K562 (cell line): ENCODE measurements at regions not wholly inside any gene's neighbourhood (a gene's known extent, or its start where the extent isn't known, plus 50 kb on each side); places are given as distances from the start of the nearest gene placed in this dataset.

Experiments
- ATAC-seq: fragments of 200-7000 bp; cut with Tn5 transposase; 3 replicates; pipeline ENCODE4 v1.9.1; 2020; ENCODE audit warnings: moderate library complexity
- BruUV-seq: library from RNA; stranded (reverse); fragments of 400-500 nt; replicated peaks from 2 replicates; lab custom pipeline; 2021; lab: Mats Ljungman, UMichigan
- CTCF ChIA-PET: fragments of 300-600 bp; formaldehyde crosslinking; extraction: SDS; loops from one replicate; lab custom pipeline; 2021; ENCODE audit warnings: low intra/inter-chr PET ratio; lab: Yijun Ruan, JAX
- POLR2A ChIA-PET: fragments of 300-600, 350-650 bp; sonication (Branson Sonifier 250); formaldehyde crosslinking; extraction: SDS; loops from one replicate; lab custom pipeline; 2021; ENCODE audit warnings: antibody characterized with exemption, inconsistent platforms; lab: Yijun Ruan, JAX
- DNase-seq, 4 experiments: peaks; one replicate each; pipeline versions ENCODE4 v3.0.0 to v3.0.0-alpha.2; 2011 to 2018; ENCODE audit warnings: low spot score in 3 of 4, mixed read lengths in 3 of 4; ENCODE audit errors: extremely low read depth in 1 of 4
- FAIRE-seq: peaks from 2 replicates; lab custom pipeline; 2011; peaks lifted over from hg19 to GRCh38; lab: Jason Lieb, UNC
- H2AFZ ChIP-seq: 2 replicates; pipeline ENCODE4 v1.6.0; 2011; ENCODE audit warnings: low read depth, low read length, control low read depth, inconsistent platforms
- H3K27ac ChIP-seq: fragments of 200-600 bp; 3 replicates; pipeline ENCODE4 v1.8.0; 2011; ENCODE audit warnings: low read depth, mild to moderate bottlenecking, control low read depth, inconsistent platforms, low read length, moderate library complexity, mixed read lengths; ENCODE audit errors: extremely low read depth
- H3K27me3 ChIP-seq, 2 experiments: fragments of 300-600 bp in 1 of 2; 2 replicates in 1 of 2; 3 replicates in 1 of 2; pipeline versions ENCODE4 v1.6.0 to v1.8.0; 2011; ENCODE audit warnings: inconsistent platforms in 2 of 2, low read length in 2 of 2, mild to moderate bottlenecking in 1 of 2, mixed read lengths in 1 of 2, moderate library complexity in 1 of 2; ENCODE audit not compliant: control insufficient read depth in 2 of 2, insufficient read depth in 2 of 2
- H3K36me3 ChIP-seq: fragments of 300-600 bp; 3 replicates; pipeline ENCODE4 v1.8.0; 2011; ENCODE audit warnings: mild to moderate bottlenecking, low read length, inconsistent platforms; ENCODE audit not compliant: control insufficient read depth, insufficient read depth
- H3K4me1 ChIP-seq, 2 experiments: fragments of 200-600 bp in 1 of 2; replicated peaks in 1 of 2; 2 replicates in 1 of 2; 3 replicates in 1 of 2; pipeline versions ENCODE4 v1.5.1 to v1.8.0; 2011; ENCODE audit warnings: inconsistent platforms in 2 of 2, low read length in 2 of 2, mild to moderate bottlenecking in 1 of 2, mixed read lengths in 1 of 2, moderate library complexity in 1 of 2; ENCODE audit not compliant: control insufficient read depth in 2 of 2, insufficient read depth in 2 of 2
- H3K4me2 ChIP-seq: 2 replicates; pipeline ENCODE4 v1.6.1; 2011; ENCODE audit warnings: low read length, control low read depth, inconsistent platforms, mixed read lengths; ENCODE audit not compliant: insufficient read depth
- H3K4me3 ChIP-seq: fragments of 200-600 bp; sonication (generic), shearing (Covaris generic); 2 replicates; pipeline ENCODE4 v1.5.1; 2016; ENCODE audit warnings: control low read depth, inconsistent platforms
- H3K79me2 ChIP-seq: fragments of 200-600 bp; 3 replicates; pipeline ENCODE4 v1.8.0; 2011; ENCODE audit warnings: low read length, inconsistent platforms; ENCODE audit not compliant: control insufficient read depth, insufficient read depth
- H3K9ac ChIP-seq, 2 experiments: 2 replicates each; pipeline versions ENCODE4 v1.6.0 to v1.6.1; 2011; ENCODE audit warnings: low read depth in 2 of 2, low read length in 2 of 2, control low read depth in 1 of 2, inconsistent platforms in 1 of 2, mild to moderate bottlenecking in 1 of 2, mixed read lengths in 1 of 2; ENCODE audit not compliant: insufficient read depth in 1 of 2
- H3K9me1 ChIP-seq: one replicate; pipeline ENCODE4 v1.6.0; 2011; ENCODE audit warnings: inconsistent platforms, mild to moderate bottlenecking, low read length, moderate library complexity; ENCODE audit not compliant: control insufficient read depth, insufficient read depth
- H3K9me3 ChIP-seq: replicated peaks from 2 replicates; pipeline ENCODE4 v1.5.1; 2011; ENCODE audit warnings: low read depth, low read length, inconsistent platforms; ENCODE audit not compliant: control insufficient read depth, insufficient read depth
- H4K20me1 ChIP-seq: replicated peaks from 2 replicates; pipeline ENCODE4 v1.6.1; 2011; ENCODE audit warnings: low read length, inconsistent platforms, mixed read lengths; ENCODE audit not compliant: control insufficient read depth, insufficient read depth
- ERF ChIP-seq: fragments of 450-650 bp; formaldehyde crosslinking; IDR thresholded peaks from 2 replicates; pipeline ENCODE4 v1.4.0; 2020; ENCODE audit warnings: mild to moderate bottlenecking, mixed read lengths
- HMGN3 ChIP-seq: IDR thresholded peaks from 2 replicates; pipeline ENCODE4 v1.6.1; 2011; ENCODE audit warnings: borderline replicate concordance, low read depth, mild to moderate bottlenecking, mixed read lengths, low read length; ENCODE audit not compliant: insufficient read length; ENCODE audit errors: extremely low read depth
- SRF ChIP-seq, 2 experiments: fragments of 250-450, 450-650 bp in 1 of 2; sonication (Bioruptor Pico) in 1 of 2; sonication (generic) in 1 of 2; formaldehyde crosslinking; IDR thresholded peaks; 2 replicates each; pipeline versions ENCODE4 v1.5.0 to v1.5.1; 2020 to 2022; ENCODE audit warnings: mild to moderate bottlenecking in 1 of 2, missing genetic modification reagents in 1 of 2
- THRAP3 ChIP-seq: fragments of 450-650 bp; IDR thresholded peaks from 2 replicates; pipeline ENCODE4 v1.6.1; 2016; ENCODE audit warnings: mild to moderate bottlenecking, inconsistent platforms, borderline replicate concordance
- ZNF140 ChIP-seq: fragments of 250-450 bp; sonication (Bioruptor Pico); IDR thresholded peaks from 2 replicates; pipeline ENCODE4 v1.8.0; 2021; ENCODE audit warnings: moderate library complexity, mild to moderate bottlenecking, inconsistent platforms
- ZNF324 ChIP-seq: fragments of 250-450 bp; sonication (Bioruptor Pico); IDR thresholded peaks from 2 replicates; pipeline ENCODE4 v1.4.0; 2020; ENCODE audit warnings: mild to moderate bottlenecking
- ZNF347 ChIP-seq: fragments of 450-650 bp; formaldehyde crosslinking; IDR thresholded peaks from 2 replicates; pipeline ENCODE4 v1.4.0; 2020; ENCODE audit warnings: low read depth, mild to moderate bottlenecking, moderate library complexity
- WGBS: fragments of 100-300 bp; shearing (Covaris generic); methylation state at CpG from one replicate; pipeline ENCODE4 v1.1.6; 2016; ENCODE audit warnings: low coverage, mixed read lengths; ENCODE audit not compliant: insufficient coverage; ENCODE audit errors: missing lambda C conversion rate; 5-methylcytosine and 5-hydroxymethylcytosine counted together
- in situ Hi-C: fragments of 300-500 bp; cut with MboI; formaldehyde crosslinking; loops from 4 replicates; pipeline ENCODE4 v1.15.0; 2018; ENCODE audit warnings: inconsistent platforms, mixed read lengths
- intact Hi-C: fragments of 100-400 bp; cut with micrococcal nuclease; formaldehyde crosslinking; loops from 2 replicates; pipeline ENCODE4 v1.14.2; 2022
- TF ChIP-seq, protein P1 (sequence below): fragments of 250-450 bp; sonication (Bioruptor Pico); IDR thresholded peaks from 2 replicates; pipeline ENCODE4 v1.5.0; 2021; ENCODE audit warnings: mild to moderate bottlenecking, moderate library complexity

DNA sequence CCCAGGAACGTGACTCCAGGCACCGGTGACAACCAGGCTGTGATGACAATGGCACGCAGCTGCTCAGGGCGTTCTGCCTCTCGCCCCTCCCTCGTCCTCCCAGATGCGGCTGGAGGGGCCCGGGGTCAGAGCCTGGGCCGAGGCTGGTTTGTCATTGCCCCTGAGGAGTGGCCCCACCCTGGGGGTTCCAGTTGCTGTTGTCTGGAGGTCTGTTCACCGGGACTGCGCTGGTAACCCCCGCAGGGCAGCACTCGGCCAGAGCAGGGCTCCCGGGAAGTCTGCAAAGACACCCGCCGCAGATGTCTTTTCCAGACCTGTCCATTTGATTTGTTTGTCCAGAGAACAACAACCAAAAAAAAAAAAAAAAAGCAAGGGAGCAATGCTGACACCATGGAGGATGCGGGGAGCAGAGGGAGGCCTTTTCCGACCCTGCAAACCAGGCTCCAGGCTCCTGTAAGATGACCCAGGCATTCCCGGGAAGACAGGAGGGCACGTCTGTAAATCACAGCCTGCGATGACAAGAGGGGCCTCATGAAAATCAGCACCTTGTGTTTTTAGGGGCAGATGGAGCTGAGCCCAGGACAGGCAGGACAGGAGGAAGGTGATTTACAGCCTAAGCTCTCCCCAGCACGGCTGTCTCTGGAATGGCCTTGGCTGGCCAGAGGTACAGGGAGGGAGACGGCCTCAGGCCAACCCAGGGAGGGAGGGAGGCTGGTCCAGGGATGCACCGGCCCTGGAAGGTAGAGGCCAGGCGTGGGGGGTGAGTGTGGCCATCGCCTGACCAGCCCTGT, 189.3 kb downstream of the ERMARD start:
- CTCF ChIA-PET, result no interaction called here
- POLR2A ChIA-PET, result interaction anchor here (0.6 kb wide), 1 partner anchor 158 kb away, joined by 3 read pairs; no protein-coding TSS in a partner anchor
- Histone ChIP-seq H3K9me1 (no peaks in the 10 kb centered on the region), H2AFZ (no peak overlapping the region), H3K4me1 (no peaks in the 10 kb centered on the region; a peak in 1 of 5 replicates), H3K27ac (no peak overlapping the region), H3K4me3 (no peak overlapping the region), H3K9me3 (no peaks in the 10 kb centered on the region), H3K9ac (no peak overlapping the region), H3K36me3 (no peaks in the 10 kb centered on the region), H4K20me1 (peaks cover 11% of the 10 kb centered on the region; the same call in 1 of the 2 replicates), H3K79me2 (no peaks in the 10 kb centered on the region), H3K4me2 (no peak overlapping the region), H3K27me3 (peaks cover 50 to 65% of the 10 kb centered on the region in 2 experiments)
- BruUV-seq, result no TSS peak
- no peak; the same call in 2 of the 3 replicates for ATAC-seq
- in situ Hi-C loops, result no loop called here
- DNase-seq, result no peak
- intact Hi-C loops, result no loop called here
- TF ChIP-seq, protein P1, sequence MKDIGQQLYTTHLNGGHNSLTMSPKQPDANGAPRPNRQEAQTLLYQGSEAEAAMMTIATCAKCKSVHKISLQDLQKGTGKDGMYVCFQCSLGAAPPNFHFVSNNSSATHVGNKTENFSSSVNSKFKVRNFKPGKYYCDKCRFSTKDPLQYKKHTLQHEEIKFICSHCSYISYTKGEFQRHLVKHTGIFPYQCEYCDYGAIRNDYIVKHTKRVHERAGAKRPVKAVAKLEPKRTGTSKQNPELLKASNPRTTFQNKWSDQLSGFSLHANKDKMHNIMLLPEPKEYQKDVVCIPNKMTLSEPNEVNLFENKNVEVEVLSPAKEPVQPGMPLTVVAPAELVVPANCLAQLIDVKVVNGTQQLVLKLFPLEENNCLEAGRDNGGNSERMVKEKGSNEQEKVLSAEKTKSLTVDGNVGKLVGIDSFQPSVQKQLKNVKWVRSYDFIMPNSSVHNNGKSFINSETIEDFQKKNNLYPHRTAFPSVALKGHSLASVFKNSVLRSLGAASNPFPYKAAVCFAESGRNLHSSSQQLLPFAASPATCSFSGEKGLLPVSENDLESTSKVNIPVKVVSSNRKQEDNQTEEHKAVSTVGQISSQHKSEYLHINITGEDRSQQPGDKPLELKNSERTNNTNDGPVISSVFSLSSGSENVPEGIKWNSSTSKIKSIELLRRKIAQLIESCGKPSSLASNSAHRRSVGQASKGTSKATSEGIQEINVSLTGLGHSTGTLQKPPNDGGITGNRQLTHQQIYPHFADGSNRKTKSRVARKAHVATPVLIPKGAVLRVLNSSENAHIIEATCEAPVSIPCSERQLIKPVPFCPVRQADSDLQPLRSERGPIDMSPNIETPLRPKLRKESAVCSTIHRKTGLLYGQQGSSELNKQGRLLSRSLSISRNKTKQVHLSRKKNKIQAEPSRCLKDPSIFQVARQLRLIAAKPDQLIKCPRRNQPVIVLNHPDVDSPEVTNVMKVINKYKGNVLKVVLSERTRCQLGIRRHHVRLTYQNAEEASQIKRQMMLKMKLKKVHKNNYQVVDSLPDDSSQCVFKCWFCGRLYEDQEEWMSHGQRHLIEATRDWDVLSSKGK (CRISPR knock-in tag), result no peak
- TF ChIP-seq HMGN3, result no peak
- TF ChIP-seq ZNF140 (CRISPR knock-in tag), result no peak
- TF ChIP-seq SRF (CRISPR knock-in tag; IDR thresholded peaks at IDR 0.05), result no peak
- TF ChIP-seq THRAP3, result no peak
- no peak for TF ChIP-seq ZNF324 (CRISPR knock-in tag)
- no peak for TF ChIP-seq ZNF347 (CRISPR knock-in tag)
- no peak for TF ChIP-seq ERF (CRISPR knock-in tag)
- no peak for FAIRE-seq
- under 1% methylated on average over 26 of the region's 26 CpGs for WGBS
